Right atrium auricular region (tissue), 2 donors: ENCODE measurements at regions not wholly inside any gene's neighbourhood (a gene's known extent, or its start where the extent isn't known, plus 50 kb on each side); places are given as distances from the start of the nearest gene placed in this dataset.

ENCODE experiments used
- DNase-seq: peaks from one replicate; pipeline ENCODE4 v3.0.0-alpha.2; 2019; ENCODE audit warnings: low spot score
- H3K27ac ChIP-seq, 2 donors: fragments of 200-600 bp; sonication (generic); 1 replicate in 1 of 2; 2 replicates in 1 of 2; pipeline ENCODE4 v1.5.1; 2016 to 2019
- H3K27me3 ChIP-seq, 2 donors: fragments of 200-600 bp; sonication (generic); one replicate each; pipeline versions ENCODE4 v1.5.1 to v1.6.0; 2017 to 2019
- H3K36me3 ChIP-seq: fragments of 200-600 bp; sonication (generic); one replicate; pipeline ENCODE4 v1.5.1; 2016
- H3K4me1 ChIP-seq, 2 donors: fragments of 200-600 bp; sonication (generic); one replicate each; pipeline versions ENCODE4 v1.5.1 to v1.6.0; 2017 to 2019
- H3K4me3 ChIP-seq, 2 donors: fragments of 200-600 bp; sonication (generic); 1 replicate in 1 of 2; 2 replicates in 1 of 2; pipeline ENCODE4 v1.5.1; 2017 to 2019; ENCODE audit warnings: mild to moderate bottlenecking in 1 of 2, moderate library complexity in 1 of 2
- H3K9me3 ChIP-seq, 2 donors: fragments of 200-600 bp; sonication (generic); one replicate each; pipeline ENCODE4 v1.5.1; 2019
- CTCF ChIP-seq, 2 donors: fragments of 200-600 bp; sonication (generic); IDR thresholded peaks; one replicate each; pipeline ENCODE4 v1.5.1; 2019; ENCODE audit warnings: antibody characterized with exemption in 2 of 2

GRCh38 chr4:168021666-168022065 lies 70.7 kb upstream of the ANXA10 start:
- H3K9me3 ChIP-seq: no peaks in the 10 kb centered on the region
- H3K36me3 ChIP-seq: no peaks in the 10 kb centered on the region
- no peak overlapping the region for H3K4me3 ChIP-seq
- no peak for DNase-seq
- no peak overlapping the region for H3K27ac ChIP-seq
- no peaks in the 10 kb centered on the region for H3K4me1 ChIP-seq
- TF ChIP-seq CTCF (IDR thresholded peaks at IDR 0.05): no peak
- H3K27me3 ChIP-seq: no peaks in the 10 kb centered on the region

DNA sequence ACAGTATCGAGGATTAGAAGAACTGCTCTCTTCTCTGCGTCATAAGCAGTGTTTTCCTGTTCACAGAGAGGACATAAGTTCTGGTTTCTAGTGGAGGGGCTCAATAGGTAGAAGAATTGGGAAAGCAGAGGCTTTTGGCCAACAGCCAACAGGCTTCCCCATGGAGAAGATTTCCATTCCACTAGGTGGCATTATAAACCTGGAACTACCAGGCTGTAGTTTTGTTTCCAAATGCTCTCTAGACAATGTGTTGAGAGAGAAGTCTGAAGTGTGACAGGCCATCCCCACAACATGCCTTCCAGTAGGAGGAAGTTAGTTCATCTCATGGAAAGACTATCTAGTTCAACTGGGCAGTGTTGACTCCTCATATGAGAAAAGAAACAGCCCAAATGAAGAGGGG lies 63.8 kb upstream of the ANXA10 start:
- no peaks in the 10 kb centered on the region for H3K9me3 ChIP-seq
- H3K27me3 ChIP-seq: no peaks in the 10 kb centered on the region
- no peaks in the 10 kb centered on the region for H3K4me1 ChIP-seq
- H3K27ac ChIP-seq: no peak overlapping the region
- no peaks in the 10 kb centered on the region for H3K36me3 ChIP-seq
- DNase-seq: no peak
- TF ChIP-seq CTCF (IDR thresholded peaks at IDR 0.05): no peak
- no peak overlapping the region for H3K4me3 ChIP-seq

DNA sequence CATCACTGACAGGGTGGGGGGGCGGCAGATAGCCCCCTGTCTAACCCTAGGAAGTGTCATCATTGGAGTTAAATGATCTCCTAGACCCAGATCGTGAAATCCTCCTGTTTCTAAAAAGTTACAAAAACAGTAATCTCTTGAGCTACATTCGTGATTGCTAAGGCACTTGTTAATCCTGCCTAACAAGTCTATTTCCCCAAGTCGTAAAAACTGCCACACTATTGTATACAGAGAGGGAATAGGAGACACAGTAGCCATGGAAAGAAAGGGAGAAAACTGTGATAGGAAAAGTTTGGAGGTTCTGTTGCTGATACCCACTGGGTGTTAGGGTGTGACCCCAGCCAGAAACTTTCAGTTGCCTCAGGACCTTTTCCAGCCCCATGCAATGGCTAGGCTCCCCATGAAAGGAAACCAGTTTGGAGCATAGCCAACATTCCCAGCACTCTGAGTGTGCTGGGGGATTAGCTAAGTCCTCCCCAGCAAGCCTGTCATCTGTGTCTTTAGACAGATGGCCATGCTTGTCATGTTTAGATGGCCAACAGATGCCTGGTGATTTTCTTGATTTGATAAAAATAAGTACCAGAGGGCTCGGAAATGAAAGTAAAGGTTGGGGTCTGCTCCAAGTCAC lies 63.3 kb upstream of the ANXA10 start:
- Histone ChIP-seq H3K4me3 (no peak overlapping the region), H3K27me3 (no peaks in the 10 kb centered on the region), H3K36me3 (no peaks in the 10 kb centered on the region), H3K4me1 (no peaks in the 10 kb centered on the region), H3K27ac (no peak overlapping the region), H3K9me3 (no peaks in the 10 kb centered on the region)
- no peak for TF ChIP-seq CTCF (IDR thresholded peaks at IDR 0.05)
- no peak for DNase-seq

- no peak overlapping the region for H3K27ac ChIP-seq
- H3K36me3 ChIP-seq: no peaks in the 10 kb centered on the region
- no peaks in the 10 kb centered on the region for H3K27me3 ChIP-seq
- H3K4me1 ChIP-seq: no peaks in the 10 kb centered on the region
- no peak for TF ChIP-seq CTCF (IDR thresholded peaks at IDR 0.05)
- H3K4me3 ChIP-seq: no peak overlapping the region
- no peak for DNase-seq
- H3K9me3 ChIP-seq: no peaks in the 10 kb centered on the region
Observed at GRCh38 chr4:168037676-168038075, 54.7 kb upstream of the ANXA10 start.

DNA sequence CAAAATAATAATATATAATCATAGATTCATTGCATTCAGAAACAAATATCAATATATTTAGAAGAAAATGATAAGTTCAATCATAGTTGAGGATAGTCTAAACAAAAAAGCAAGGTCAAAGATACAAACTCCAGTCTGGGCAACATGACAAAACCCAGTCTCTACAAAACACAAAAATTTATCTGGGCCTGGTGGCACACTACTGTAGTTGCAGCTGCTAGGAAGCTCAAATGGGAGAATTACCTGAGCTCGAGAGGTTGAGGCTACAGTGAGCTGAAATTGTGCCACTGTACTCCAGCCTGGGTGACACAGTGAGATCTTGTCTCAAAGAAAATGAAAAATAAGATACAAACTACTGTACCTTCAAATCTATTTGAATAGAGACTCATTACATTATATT lies 52.7 kb upstream of the ANXA10 start:
- Histone ChIP-seq H3K4me3 (no peak overlapping the region), H3K27me3 (no peaks in the 10 kb centered on the region), H3K4me1 (no peaks in the 10 kb centered on the region), H3K27ac (no peak overlapping the region), H3K9me3 (no peaks in the 10 kb centered on the region), H3K36me3 (no peaks in the 10 kb centered on the region)
- no peak for DNase-seq
- no peak for TF ChIP-seq CTCF (IDR thresholded peaks at IDR 0.05)
